ENCODE measurements at regions not wholly inside any gene's neighbourhood (a gene's known extent, or its start where the extent isn't known, plus 50 kb on each side); places are given as distances from the start of the nearest gene placed in this dataset.

DNA sequence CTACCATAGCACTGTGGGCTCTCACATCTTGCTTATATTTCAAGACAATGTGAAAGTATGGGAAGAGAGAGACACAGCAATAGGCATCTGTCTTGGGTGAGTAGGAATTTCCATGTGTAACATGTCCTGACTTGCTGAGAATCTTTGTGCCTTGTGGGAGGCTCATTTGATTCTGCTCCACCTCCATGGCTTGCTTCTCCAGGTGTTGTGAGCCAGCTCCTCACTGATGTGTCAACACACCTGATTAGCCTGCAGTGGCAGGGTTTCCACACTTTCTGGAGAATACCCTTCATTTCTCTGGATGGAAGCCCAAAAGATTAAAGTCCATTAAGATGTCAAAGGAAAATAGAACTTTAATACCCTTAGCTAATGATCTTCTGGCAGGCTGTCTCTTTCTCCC is 613.6 kb downstream of the ZNF608 start:
- H3K9me3 ChIP-seq (ENCODE audit: control insufficient read depth in 2 of 2, insufficient read depth in 1 of 2, low read depth in 1 of 2, low read length in 1 of 2): no peaks in the 10 kb centered on the region

GRCh38 chr5:124131466-124131865 is 615.0 kb downstream of the ZNF608 start:
- Histone ChIP-seq H3K36me3 (ENCODE audit: control insufficient read depth in 2 of 2, insufficient read depth in 2 of 2, low read length in 1 of 2) (no peaks in the 10 kb centered on the region), H3K4me3 (ENCODE audit: low read depth in 1 of 2, low read length in 2 of 2) (no peak overlapping the region), H3K4me1 (ENCODE audit: control insufficient read depth in 2 of 2, insufficient read depth in 2 of 2, low read length in 1 of 2) (peaks cover 0 to 3% of the 10 kb centered on the region in 2 donors), H3K27me3 (ENCODE audit: control insufficient read depth in 1 of 2, insufficient read depth in 2 of 2, low read length in 2 of 2) (no peaks in the 10 kb centered on the region), H3K9me3 (ENCODE audit: control insufficient read depth in 2 of 2, insufficient read depth in 1 of 2, low read depth in 1 of 2, low read length in 1 of 2) (no peaks in the 10 kb centered on the region), H3K27ac (ENCODE audit: low read depth in 2 of 2, low read length in 1 of 2) (no peak overlapping the region)
- 74% methylated on average over 2 of the region's 2 CpGs for WGBS, 2 donors

More for the DNA sequence above, 613.6 kb downstream of the ZNF608 start:
- no peak overlapping the region for H3K27ac ChIP-seq (ENCODE audit: low read depth in 2 of 2, low read length in 1 of 2)
- H3K36me3 ChIP-seq (ENCODE audit: control insufficient read depth in 2 of 2, insufficient read depth in 2 of 2, low read length in 1 of 2): no peaks in the 10 kb centered on the region
- peaks cover 0 to 3% of the 10 kb centered on the region in 2 donors for H3K4me1 ChIP-seq (ENCODE audit: control insufficient read depth in 2 of 2, insufficient read depth in 2 of 2, low read length in 1 of 2)
- H3K27me3 ChIP-seq (ENCODE audit: control insufficient read depth in 1 of 2, insufficient read depth in 2 of 2, low read length in 2 of 2): no peaks in the 10 kb centered on the region
- no peak overlapping the region for H3K4me3 ChIP-seq (ENCODE audit: low read depth in 1 of 2, low read length in 2 of 2)

- 87 to 94% methylated on average over 6 of the region's 6 CpGs for WGBS, 2 donors
- Histone ChIP-seq H3K4me1 (ENCODE audit: control insufficient read depth in 2 of 2, insufficient read depth in 2 of 2, low read length in 1 of 2) (peaks cover 0 to 3% of the 10 kb centered on the region in 2 donors), H3K4me3 (ENCODE audit: low read depth in 1 of 2, low read length in 2 of 2) (no peak overlapping the region), H3K27me3 (ENCODE audit: control insufficient read depth in 1 of 2, insufficient read depth in 2 of 2, low read length in 2 of 2) (no peaks in the 10 kb centered on the region), H3K27ac (ENCODE audit: low read depth in 2 of 2, low read length in 1 of 2) (no peak overlapping the region), H3K9me3 (ENCODE audit: control insufficient read depth in 2 of 2, insufficient read depth in 1 of 2, low read depth in 1 of 2, low read length in 1 of 2) (no peaks in the 10 kb centered on the region), H3K36me3 (ENCODE audit: control insufficient read depth in 2 of 2, insufficient read depth in 2 of 2, low read length in 1 of 2) (no peaks in the 10 kb centered on the region)
These were observed 615.6 kb downstream of the ZNF608 start for GRCh38 chr5:124130816-124131215.

GRCh38 chr5:124128867-124129266 is 616.9 kb downstream of the CSNK1G3 start:
- no peak overlapping the region for H3K27ac ChIP-seq (ENCODE audit: low read depth in 2 of 2, low read length in 1 of 2)
- peaks cover 0 to 3% of the 10 kb centered on the region in 2 donors for H3K4me1 ChIP-seq (ENCODE audit: control insufficient read depth in 2 of 2, insufficient read depth in 2 of 2, low read length in 1 of 2)
- WGBS, 2 donors: 85 to 89% methylated on average over 3 of the region's 3 CpGs
- no peaks in the 10 kb centered on the region for H3K36me3 ChIP-seq (ENCODE audit: control insufficient read depth in 2 of 2, insufficient read depth in 2 of 2, low read length in 1 of 2)
- H3K9me3 ChIP-seq (ENCODE audit: control insufficient read depth in 2 of 2, insufficient read depth in 1 of 2, low read depth in 1 of 2, low read length in 1 of 2): no peaks in the 10 kb centered on the region
- no peak overlapping the region for H3K4me3 ChIP-seq (ENCODE audit: low read depth in 1 of 2, low read length in 2 of 2)
- no peaks in the 10 kb centered on the region for H3K27me3 ChIP-seq (ENCODE audit: control insufficient read depth in 1 of 2, insufficient read depth in 2 of 2, low read length in 2 of 2)

GRCh38 chr5:124126504-124127217 is 614.7 kb downstream of the CSNK1G3 start:
- Histone ChIP-seq H3K4me3 (ENCODE audit: low read depth in 1 of 2, low read length in 2 of 2) (no peak overlapping the region), H3K27ac (ENCODE audit: low read depth in 2 of 2, low read length in 1 of 2) (no peak overlapping the region), H3K36me3 (ENCODE audit: control insufficient read depth in 2 of 2, insufficient read depth in 2 of 2, low read length in 1 of 2) (no peaks in the 10 kb centered on the region), H3K27me3 (ENCODE audit: control insufficient read depth in 1 of 2, insufficient read depth in 2 of 2, low read length in 2 of 2) (no peaks in the 10 kb centered on the region), H3K4me1 (ENCODE audit: control insufficient read depth in 2 of 2, insufficient read depth in 2 of 2, low read length in 1 of 2) (no peaks in the 10 kb centered on the region), H3K9me3 (ENCODE audit: control insufficient read depth in 2 of 2, insufficient read depth in 1 of 2, low read depth in 1 of 2, low read length in 1 of 2) (no peaks in the 10 kb centered on the region)
- WGBS, 2 donors: 90 to 92% methylated on average over 5 of the region's 5 CpGs

GRCh38 chr5:124124711-124125229 is 612.8 kb downstream of the CSNK1G3 start:
- 47 to 69% methylated on average over 1 of the region's 1 CpG for WGBS, 2 donors
- H3K4me3 ChIP-seq (ENCODE audit: low read depth in 1 of 2, low read length in 2 of 2): no peak overlapping the region

GRCh38 chr5:124121198-124121597 is 609.2 kb downstream of the CSNK1G3 start:
- no peak overlapping the region for H3K4me3 ChIP-seq (ENCODE audit: low read depth in 1 of 2, low read length in 2 of 2)
- 69 to 77% methylated on average over 2 of the region's 2 CpGs for WGBS, 2 donors
- H3K27me3 ChIP-seq (ENCODE audit: control insufficient read depth in 1 of 2, insufficient read depth in 2 of 2, low read length in 2 of 2): no peaks in the 10 kb centered on the region
- H3K36me3 ChIP-seq (ENCODE audit: control insufficient read depth in 2 of 2, insufficient read depth in 2 of 2, low read length in 1 of 2): no peaks in the 10 kb centered on the region
- H3K4me1 ChIP-seq (ENCODE audit: control insufficient read depth in 2 of 2, insufficient read depth in 2 of 2, low read length in 1 of 2): no peaks in the 10 kb centered on the region
- no peaks in the 10 kb centered on the region for H3K9me3 ChIP-seq (ENCODE audit: control insufficient read depth in 2 of 2, insufficient read depth in 1 of 2, low read depth in 1 of 2, low read length in 1 of 2)
- no peak overlapping the region for H3K27ac ChIP-seq (ENCODE audit: low read depth in 2 of 2, low read length in 1 of 2)

More at GRCh38 chr5:124124711-124125229, 612.8 kb downstream of the CSNK1G3 start:
- Histone ChIP-seq H3K27ac (ENCODE audit: low read depth in 2 of 2, low read length in 1 of 2) (no peak overlapping the region), H3K27me3 (ENCODE audit: control insufficient read depth in 1 of 2, insufficient read depth in 2 of 2, low read length in 2 of 2) (no peaks in the 10 kb centered on the region), H3K9me3 (ENCODE audit: control insufficient read depth in 2 of 2, insufficient read depth in 1 of 2, low read depth in 1 of 2, low read length in 1 of 2) (no peaks in the 10 kb centered on the region), H3K36me3 (ENCODE audit: control insufficient read depth in 2 of 2, insufficient read depth in 2 of 2, low read length in 1 of 2) (no peaks in the 10 kb centered on the region), H3K4me1 (ENCODE audit: control insufficient read depth in 2 of 2, insufficient read depth in 2 of 2, low read length in 1 of 2) (no peaks in the 10 kb centered on the region)

DNA sequence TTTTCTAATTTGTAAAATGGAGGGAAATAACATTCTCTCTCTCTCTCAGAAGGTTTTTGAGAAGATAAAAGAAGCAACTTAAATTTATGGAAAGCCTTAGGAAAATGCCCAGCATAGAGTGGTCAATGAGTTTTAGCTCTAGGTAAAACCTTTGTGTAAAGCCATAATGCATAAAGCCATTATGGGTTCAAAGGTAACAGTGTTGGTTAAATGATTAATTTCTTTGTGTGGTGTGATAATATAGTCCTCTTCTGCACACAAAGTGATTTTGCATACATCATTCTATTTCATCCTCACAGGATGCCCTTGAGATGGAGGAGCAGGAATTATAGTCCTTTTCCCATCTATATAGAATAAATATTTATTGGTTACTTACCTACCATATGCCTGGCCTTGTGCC is 602.9 kb downstream of the CSNK1G3 start:
- H3K9me3 ChIP-seq (ENCODE audit: control insufficient read depth in 2 of 2, insufficient read depth in 1 of 2, low read depth in 1 of 2, low read length in 1 of 2): no peaks in the 10 kb centered on the region
- no peaks in the 10 kb centered on the region for H3K4me1 ChIP-seq (ENCODE audit: control insufficient read depth in 2 of 2, insufficient read depth in 2 of 2, low read length in 1 of 2)
- no peak overlapping the region for H3K4me3 ChIP-seq (ENCODE audit: low read depth in 1 of 2, low read length in 2 of 2)
- H3K36me3 ChIP-seq (ENCODE audit: control insufficient read depth in 2 of 2, insufficient read depth in 2 of 2, low read length in 1 of 2): no peaks in the 10 kb centered on the region
- peaks cover 0 to 2% of the 10 kb centered on the region in 2 donors for H3K27me3 ChIP-seq (ENCODE audit: control insufficient read depth in 1 of 2, insufficient read depth in 2 of 2, low read length in 2 of 2)
- H3K27ac ChIP-seq (ENCODE audit: low read depth in 2 of 2, low read length in 1 of 2): no peak overlapping the region

GRCh38 chr5:124111886-124112285 is 599.9 kb downstream of the CSNK1G3 start:
- no peaks in the 10 kb centered on the region for H3K36me3 ChIP-seq (ENCODE audit: control insufficient read depth in 2 of 2, insufficient read depth in 2 of 2, low read length in 1 of 2)
- WGBS, 2 donors: 85 to 86% methylated on average over 2 of the region's 2 CpGs

GRCh38 chr5:124110942-124111341 is 599.0 kb downstream of the CSNK1G3 start:
- no peak overlapping the region for H3K27ac ChIP-seq (ENCODE audit: low read depth in 2 of 2, low read length in 1 of 2)
- WGBS, 2 donors: 98 to 100% methylated on average over 1 of the region's 1 CpG
- H3K36me3 ChIP-seq (ENCODE audit: control insufficient read depth in 2 of 2, insufficient read depth in 2 of 2, low read length in 1 of 2): no peaks in the 10 kb centered on the region
- H3K4me1 ChIP-seq (ENCODE audit: control insufficient read depth in 2 of 2, insufficient read depth in 2 of 2, low read length in 1 of 2): no peaks in the 10 kb centered on the region
- no peaks in the 10 kb centered on the region for H3K9me3 ChIP-seq (ENCODE audit: control insufficient read depth in 2 of 2, insufficient read depth in 1 of 2, low read depth in 1 of 2, low read length in 1 of 2)
- no peak overlapping the region for H3K4me3 ChIP-seq (ENCODE audit: low read depth in 1 of 2, low read length in 2 of 2)
- peaks cover 0 to 2% of the 10 kb centered on the region in 2 donors for H3K27me3 ChIP-seq (ENCODE audit: control insufficient read depth in 1 of 2, insufficient read depth in 2 of 2, low read length in 2 of 2)

More at GRCh38 chr5:124111886-124112285, 599.9 kb downstream of the CSNK1G3 start:
- Histone ChIP-seq H3K4me3 (ENCODE audit: low read depth in 1 of 2, low read length in 2 of 2) (no peak overlapping the region), H3K4me1 (ENCODE audit: control insufficient read depth in 2 of 2, insufficient read depth in 2 of 2, low read length in 1 of 2) (no peaks in the 10 kb centered on the region), H3K27ac (ENCODE audit: low read depth in 2 of 2, low read length in 1 of 2) (no peak overlapping the region), H3K27me3 (ENCODE audit: control insufficient read depth in 1 of 2, insufficient read depth in 2 of 2, low read length in 2 of 2) (peaks cover 0 to 2% of the 10 kb centered on the region in 2 donors), H3K9me3 (ENCODE audit: control insufficient read depth in 2 of 2, insufficient read depth in 1 of 2, low read depth in 1 of 2, low read length in 1 of 2) (no peaks in the 10 kb centered on the region)

Data from esophagus (tissue), 2 donors.